Muscle layer of duodenum (tissue), 2 donors: ENCODE measurements at regions not wholly inside any gene's neighbourhood (a gene's known extent, or its start where the extent isn't known, plus 50 kb on each side); places are given as distances from the start of the nearest gene placed in this dataset.

Experiments
- H3K27ac ChIP-seq: one replicate; pipeline ENCODE4 v1.7.0; 2013; ENCODE audit warnings: mild to moderate bottlenecking, low read length
- H3K27me3 ChIP-seq: one replicate; pipeline ENCODE4 v1.7.0; 2013; ENCODE audit warnings: low read depth, mild to moderate bottlenecking, control low read depth, low read length
- H3K36me3 ChIP-seq, 2 donors: one replicate each; pipeline ENCODE4 v1.7.0; 2013; ENCODE audit warnings: low read length in 2 of 2, control low read depth in 1 of 2, mild to moderate bottlenecking in 1 of 2; ENCODE audit not compliant: insufficient read depth in 2 of 2, control insufficient read depth in 1 of 2
- H3K4me1 ChIP-seq, 2 donors: one replicate each; pipeline ENCODE4 v1.7.0; 2013; ENCODE audit warnings: low read length in 2 of 2, mild to moderate bottlenecking in 2 of 2, control low read depth in 1 of 2, moderate library complexity in 1 of 2; ENCODE audit not compliant: insufficient read depth in 2 of 2, control insufficient read depth in 1 of 2
- H3K4me3 ChIP-seq, 2 donors: one replicate each; pipeline ENCODE4 v1.7.0; 2013; ENCODE audit warnings: low read length in 2 of 2, low read depth in 1 of 2, mild to moderate bottlenecking in 1 of 2
- H3K9me3 ChIP-seq, 2 donors: one replicate each; pipeline ENCODE4 v1.7.0; 2013; ENCODE audit warnings: low read length in 2 of 2, control low read depth in 1 of 2, mild to moderate bottlenecking in 1 of 2; ENCODE audit not compliant: control insufficient read depth in 1 of 2
- donor health status: healthy.

GRCh38 chr3:15882577-15882976, 84.8 kb upstream of the ANKRD28 start:
- no peaks in the 10 kb centered on the region for H3K36me3 ChIP-seq
- no peaks in the 10 kb centered on the region for H3K9me3 ChIP-seq
- H3K27me3 ChIP-seq, result no peaks in the 10 kb centered on the region
- H3K4me1 ChIP-seq, result no peaks in the 10 kb centered on the region
- no peak overlapping the region for H3K4me3 ChIP-seq
- no peak overlapping the region for H3K27ac ChIP-seq

GRCh38 chr3:15884132-15884531, 86.4 kb upstream of the ANKRD28 start:
- Histone ChIP-seq H3K27me3 (no peaks in the 10 kb centered on the region), H3K4me3 (no peak overlapping the region)

GRCh38 chr3:15886521-15886920, 88.7 kb upstream of the ANKRD28 start:
- H3K4me1 ChIP-seq, result no peaks in the 10 kb centered on the region
- no peak overlapping the region for H3K4me3 ChIP-seq
- no peaks in the 10 kb centered on the region for H3K9me3 ChIP-seq
- no peaks in the 10 kb centered on the region for H3K27me3 ChIP-seq
- H3K27ac ChIP-seq, result no peak overlapping the region
- no peaks in the 10 kb centered on the region for H3K36me3 ChIP-seq

More at GRCh38 chr3:15884132-15884531, 86.4 kb upstream of the ANKRD28 start:
- H3K27ac ChIP-seq, result no peak overlapping the region
- H3K36me3 ChIP-seq, result no peaks in the 10 kb centered on the region
- H3K4me1 ChIP-seq, result no peaks in the 10 kb centered on the region
- H3K9me3 ChIP-seq, result no peaks in the 10 kb centered on the region

- H3K4me1 ChIP-seq, result no peaks in the 10 kb centered on the region
- no peaks in the 10 kb centered on the region for H3K36me3 ChIP-seq
- no peak overlapping the region for H3K27ac ChIP-seq
- H3K4me3 ChIP-seq, result no peak overlapping the region
- no peaks in the 10 kb centered on the region for H3K9me3 ChIP-seq
- no peaks in the 10 kb centered on the region for H3K27me3 ChIP-seq
Observed at GRCh38 chr3:15887261-15887660, 89.5 kb upstream of the ANKRD28 start.

GRCh38 chr3:15889936-15890335, 92.2 kb upstream of the ANKRD28 start:
- H3K4me3 ChIP-seq, result no peak overlapping the region
- no peaks in the 10 kb centered on the region for H3K36me3 ChIP-seq
- no peak overlapping the region for H3K27ac ChIP-seq
- H3K4me1 ChIP-seq, result no peaks in the 10 kb centered on the region
- no peaks in the 10 kb centered on the region for H3K27me3 ChIP-seq
- no peaks in the 10 kb centered on the region for H3K9me3 ChIP-seq

GRCh38 chr3:15892311-15893227, 94.8 kb upstream of the ANKRD28 start:
- Histone ChIP-seq H3K4me3 (no peak overlapping the region), H3K27ac (no peak overlapping the region), H3K27me3 (no peaks in the 10 kb centered on the region), H3K4me1 (no peaks in the 10 kb centered on the region), H3K9me3 (peaks cover 0 to 11% of the 10 kb centered on the region in 2 donors), H3K36me3 (no peaks in the 10 kb centered on the region)

- peaks cover 0 to 11% of the 10 kb centered on the region in 2 donors for H3K9me3 ChIP-seq
- H3K4me3 ChIP-seq, result no peak overlapping the region
- H3K36me3 ChIP-seq, result no peaks in the 10 kb centered on the region
- H3K27ac ChIP-seq, result no peak overlapping the region
- no peaks in the 10 kb centered on the region for H3K27me3 ChIP-seq
- no peaks in the 10 kb centered on the region for H3K4me1 ChIP-seq
Observed at GRCh38 chr3:15894382-15894781, 96.6 kb upstream of the ANKRD28 start.

- no peaks in the 10 kb centered on the region for H3K27me3 ChIP-seq
- no peak overlapping the region for H3K27ac ChIP-seq
- H3K4me1 ChIP-seq, result no peaks in the 10 kb centered on the region
- no peaks in the 10 kb centered on the region for H3K36me3 ChIP-seq
- H3K4me3 ChIP-seq, result no peak overlapping the region
- peaks cover 0 to 11% of the 10 kb centered on the region in 2 donors for H3K9me3 ChIP-seq
Observed at GRCh38 chr3:15896500-15896899, 98.7 kb upstream of the ANKRD28 start.

- peaks cover 0 to 11% of the 10 kb centered on the region in 2 donors for H3K9me3 ChIP-seq
- no peaks in the 10 kb centered on the region for H3K36me3 ChIP-seq
- H3K27me3 ChIP-seq, result no peaks in the 10 kb centered on the region
- no peak overlapping the region for H3K4me3 ChIP-seq
- peaks cover 0 to 5% of the 10 kb centered on the region in 2 donors for H3K4me1 ChIP-seq
- no peak overlapping the region for H3K27ac ChIP-seq
Observed at GRCh38 chr3:15899388-15899787, 101.6 kb upstream of the ANKRD28 start.

- no peak overlapping the region for H3K27ac ChIP-seq
- H3K4me1 ChIP-seq, result peaks cover 0 to 5% of the 10 kb centered on the region in 2 donors
- H3K4me3 ChIP-seq, result no peak overlapping the region
- H3K27me3 ChIP-seq, result no peaks in the 10 kb centered on the region
- H3K9me3 ChIP-seq, result no peaks in the 10 kb centered on the region
- no peaks in the 10 kb centered on the region for H3K36me3 ChIP-seq
Observed at GRCh38 chr3:15903164-15903563, 105.4 kb upstream of the ANKRD28 start.

GRCh38 chr3:15903759-15904720, 106.3 kb upstream of the ANKRD28 start:
- Histone ChIP-seq H3K27ac (no peak overlapping the region), H3K27me3 (no peaks in the 10 kb centered on the region), H3K4me3 (no peak overlapping the region), H3K4me1 (peaks cover 0 to 5% of the 10 kb centered on the region in 2 donors), H3K36me3 (no peaks in the 10 kb centered on the region), H3K9me3 (no peaks in the 10 kb centered on the region)
